Renal pelvis (tissue), 1 donor: ENCODE measurements at regions not wholly inside any gene's neighbourhood (a gene's known extent, or its start where the extent isn't known, plus 50 kb on each side); places are given as distances from the start of the nearest gene placed in this dataset.
A peak's percentile ranks its signal among the peaks of the same experiment; 100 is the strongest.

Experiments used
- DNase-seq: peaks from one replicate; pipeline ENCODE4 v3.0.0-alpha.2; 2013

- no peak for DNase-seq
Measured at GRCh38 chr6:23563323-23563722, 562.7 kb upstream of the NRSN1 start.

- no peak for DNase-seq
Measured at GRCh38 chr6:23566418-23566817, 559.6 kb upstream of the NRSN1 start.

- no peak for DNase-seq
Measured at GRCh38 chr6:23568292-23568691, 557.7 kb upstream of the NRSN1 start.

GRCh38 chr6:23584134-23584763, 541.8 kb upstream of the NRSN1 start:
- DNase-seq, result peak; percentile 14

GRCh38 chr6:23587582-23587981, 538.4 kb upstream of the NRSN1 start:
- no peak for DNase-seq

- DNase-seq, result no peak
Measured at GRCh38 chr6:23589811-23590210, 536.2 kb upstream of the NRSN1 start.

- DNase-seq, result no peak
Measured at GRCh38 chr6:23590498-23591126, 535.4 kb upstream of the NRSN1 start.

GRCh38 chr6:23591761-23592160, 534.3 kb upstream of the NRSN1 start:
- DNase-seq, result no peak

GRCh38 chr6:23600118-23600517, 525.9 kb upstream of the NRSN1 start:
- no peak for DNase-seq

GRCh38 chr6:23601811-23602345, 524.1 kb upstream of the NRSN1 start:
- DNase-seq, result no peak

- DNase-seq, result peak; percentile 79
Measured at GRCh38 chr6:23608931-23609435, 517.0 kb upstream of the NRSN1 start.

GRCh38 chr6:23611776-23612381, 514.1 kb upstream of the NRSN1 start:
- no peak for DNase-seq

GRCh38 chr6:23618366-23618765, 507.6 kb upstream of the NRSN1 start:
- no peak for DNase-seq

- DNase-seq, result peak; percentile 40
Measured at GRCh38 chr6:23620911-23621401, 505.1 kb upstream of the NRSN1 start.

- no peak for DNase-seq
Measured at GRCh38 chr6:23630726-23631635, 495.0 kb upstream of the NRSN1 start.

GRCh38 chr6:23633996-23634395, 492.0 kb upstream of the NRSN1 start:
- DNase-seq, result no peak

- no peak for DNase-seq
Measured at GRCh38 chr6:23635150-23635549, 490.9 kb upstream of the NRSN1 start.

- DNase-seq, result no peak
Measured at GRCh38 chr6:23637296-23637695, 488.7 kb upstream of the NRSN1 start.

GRCh38 chr6:23642849-23643248, 483.2 kb upstream of the NRSN1 start:
- DNase-seq, result no peak

- DNase-seq, result no peak
Measured at GRCh38 chr6:23647045-23647444, 479.0 kb upstream of the NRSN1 start.

GRCh38 chr6:23650676-23651075, 475.3 kb upstream of the NRSN1 start:
- no peak for DNase-seq

- no peak for DNase-seq
Measured at GRCh38 chr6:23654745-23655144, 471.3 kb upstream of the NRSN1 start.
